ENCODE measurements at regions not wholly inside any gene's neighbourhood (a gene's known extent, or its start where the extent isn't known, plus 50 kb on each side); places are given as distances from the start of the nearest gene placed in this dataset.

DNA sequence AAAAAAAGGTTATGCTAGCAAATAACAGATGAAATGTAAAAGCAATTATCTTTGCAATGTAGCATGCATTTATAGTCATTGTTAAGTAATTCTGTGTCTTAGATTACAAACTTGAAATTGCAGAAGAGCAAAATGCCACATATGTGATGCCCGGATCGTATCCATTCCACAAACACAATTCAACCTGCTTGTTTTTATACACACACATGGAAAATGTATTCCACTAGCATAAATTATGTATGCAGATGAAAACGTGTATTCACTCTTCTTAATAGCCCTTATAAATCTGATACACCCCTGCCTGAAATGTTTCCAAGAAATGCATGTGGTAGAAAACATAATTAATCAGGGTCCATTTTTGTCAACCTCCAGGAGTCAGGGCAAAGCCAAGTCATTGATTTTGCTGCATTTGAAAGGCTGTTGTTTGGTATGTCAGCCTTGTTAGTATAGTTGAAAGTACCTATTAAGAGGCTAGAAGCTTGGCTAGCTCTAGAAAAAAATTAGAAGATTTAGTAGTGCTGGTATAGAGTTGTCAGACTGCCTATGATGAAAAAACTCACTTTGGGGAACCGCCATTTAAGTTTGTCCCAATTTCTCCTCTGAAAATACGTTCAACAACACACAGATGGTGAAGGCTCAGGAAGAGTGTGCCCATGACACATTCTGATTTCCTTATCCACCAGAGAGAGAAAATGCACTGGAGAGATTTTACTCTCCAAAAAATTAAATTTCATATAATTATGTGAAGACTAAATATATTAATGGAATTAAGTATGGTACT is 69.2 kb upstream of the TMC3 start:
- TF ChIP-seq, protein P1, sequence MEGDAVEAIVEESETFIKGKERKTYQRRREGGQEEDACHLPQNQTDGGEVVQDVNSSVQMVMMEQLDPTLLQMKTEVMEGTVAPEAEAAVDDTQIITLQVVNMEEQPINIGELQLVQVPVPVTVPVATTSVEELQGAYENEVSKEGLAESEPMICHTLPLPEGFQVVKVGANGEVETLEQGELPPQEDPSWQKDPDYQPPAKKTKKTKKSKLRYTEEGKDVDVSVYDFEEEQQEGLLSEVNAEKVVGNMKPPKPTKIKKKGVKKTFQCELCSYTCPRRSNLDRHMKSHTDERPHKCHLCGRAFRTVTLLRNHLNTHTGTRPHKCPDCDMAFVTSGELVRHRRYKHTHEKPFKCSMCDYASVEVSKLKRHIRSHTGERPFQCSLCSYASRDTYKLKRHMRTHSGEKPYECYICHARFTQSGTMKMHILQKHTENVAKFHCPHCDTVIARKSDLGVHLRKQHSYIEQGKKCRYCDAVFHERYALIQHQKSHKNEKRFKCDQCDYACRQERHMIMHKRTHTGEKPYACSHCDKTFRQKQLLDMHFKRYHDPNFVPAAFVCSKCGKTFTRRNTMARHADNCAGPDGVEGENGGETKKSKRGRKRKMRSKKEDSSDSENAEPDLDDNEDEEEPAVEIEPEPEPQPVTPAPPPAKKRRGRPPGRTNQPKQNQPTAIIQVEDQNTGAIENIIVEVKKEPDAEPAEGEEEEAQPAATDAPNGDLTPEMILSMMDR (IDR thresholded peaks at IDR 0.05) = no peak
- no peak for TF ChIP-seq ZFX (IDR thresholded peaks at IDR 0.05; ENCODE audit: borderline replicate concordance)
